DOHH2 (cell line): ENCODE measurements at regions not wholly inside any gene's neighbourhood (a gene's known extent, or its start where the extent isn't known, plus 50 kb on each side); places are given as distances from the start of the nearest gene placed in this dataset.

ENCODE experiments used
- CTCF ChIP-seq: fragments of 200-600 bp; sonication (generic); IDR thresholded peaks from one replicate; pipeline ENCODE4 v1.5.1; 2014; ENCODE audit warnings: antibody characterized with exemption, mild to moderate bottlenecking, low read depth, low read length; ENCODE audit not compliant: poor library complexity, severe bottlenecking
- EZH2phosphoT487 ChIP-seq: fragments of 200-600 bp; sonication (generic); IDR thresholded peaks from 2 replicates; pipeline ENCODE4 v1.6.1; 2017; ENCODE audit warnings: borderline replicate concordance, mild to moderate bottlenecking, antibody characterized with exemption, low read length, moderate library complexity, mixed read lengths

GRCh38 chr1:88376421-88376820 is 307.7 kb upstream of the PKN2 start:
- no peak for TF ChIP-seq CTCF
- TF ChIP-seq EZH2phosphoT487, result no peak
